ENCODE measurements at regions not wholly inside any gene's neighbourhood (a gene's known extent, or its start where the extent isn't known, plus 50 kb on each side); places are given as distances from the start of the nearest gene placed in this dataset.
A peak's percentile ranks its signal among the peaks of the same experiment; 100 is the strongest.
"Not testable (repeated sequence)": the region's sequence is repeated elsewhere in the genome, so short reads cannot be mapped to it uniquely, and the experiment has no call there.

- DNase-seq: no peak
Measured at GRCh38 chr2:15681089-15681885, 89.6 kb downstream of the DDX1 start.

- DNase-seq: no peak
Measured at GRCh38 chr2:15682354-15682753, 90.7 kb downstream of the DDX1 start.

- no peak for DNase-seq
Measured at GRCh38 chr2:15684161-15685039, 92.7 kb downstream of the DDX1 start.

- no peak for DNase-seq
Measured at GRCh38 chr2:15685143-15685542, 93.5 kb downstream of the DDX1 start.

- no peak for DNase-seq
Measured at GRCh38 chr2:15686643-15687042, 95.0 kb downstream of the DDX1 start.

GRCh38 chr2:15687243-15687642, 95.6 kb downstream of the DDX1 start:
- no peak for DNase-seq

- no peak for DNase-seq
Measured at GRCh38 chr2:15687720-15688119, 96.1 kb downstream of the DDX1 start.

- DNase-seq: peak in 2 of 4 experiments; percentile 4 to 9
Measured at GRCh38 chr2:15688924-15689568, 97.4 kb downstream of the DDX1 start.

GRCh38 chr2:15689654-15690053, 98.0 kb downstream of the DDX1 start:
- DNase-seq: no peak

- DNase-seq: no peak
Measured at GRCh38 chr2:15691586-15692310, 100.1 kb downstream of the DDX1 start.

GRCh38 chr2:15692551-15693377, 101.1 kb downstream of the DDX1 start:
- DNase-seq: no peak

GRCh38 chr2:15693382-15693781, 101.7 kb downstream of the DDX1 start:
- no peak for DNase-seq

GRCh38 chr2:15693926-15694588, 102.4 kb downstream of the DDX1 start:
- no peak for DNase-seq

GRCh38 chr2:15694589-15694986, 102.9 kb downstream of the DDX1 start:
- no peak for DNase-seq

- DNase-seq: no peak
Measured at GRCh38 chr2:15695582-15696330, 104.1 kb downstream of the DDX1 start.

GRCh38 chr2:15696606-15697170, 105.0 kb downstream of the DDX1 start:
- DNase-seq: not testable (repeated sequence)

GRCh38 chr2:15700131-15700530, 108.5 kb downstream of the DDX1 start:
- DNase-seq: no peak

- no peak for DNase-seq
Measured at GRCh38 chr2:15700599-15701340, 109.1 kb downstream of the DDX1 start.

- DNase-seq: no peak
Measured at GRCh38 chr2:15701341-15701907, 109.8 kb downstream of the DDX1 start.
